ENCODE measurements at regions not wholly inside any gene's neighbourhood (a gene's known extent, or its start where the extent isn't known, plus 50 kb on each side); places are given as distances from the start of the nearest gene placed in this dataset.
"Not testable (repeated sequence)": the region's sequence is repeated elsewhere in the genome, so short reads cannot be mapped to it uniquely, and the experiment has no call there.

- no CpG with 5 or more reads among the region's 1 CpG for whole genome bisulfite sequencing (ENCODE audit: insufficient coverage)
- Histone ChIP-seq H3K27me3 (replicated peaks in 2 of 5; ENCODE audit: control insufficient read depth in 4 of 5, insufficient read depth in 5 of 5, low read length in 4 of 5) (no peaks in the 10 kb centered on the region), H3K4me3 (ENCODE audit: control insufficient read depth in 1 of 7, extremely low read depth in 1 of 7, insufficient read depth in 4 of 7, low read depth in 2 of 7, low read length in 6 of 7) (no peak overlapping the region), H3K4me1 (ENCODE audit: control extremely low read depth in 1 of 4, control insufficient read depth in 4 of 4, insufficient read depth in 4 of 4, low read length in 3 of 4) (no peaks in the 10 kb centered on the region), H3K9me3 (ENCODE audit: control extremely low read depth in 1 of 5, control insufficient read depth in 4 of 5, insufficient read depth in 2 of 5, low read depth in 1 of 5, low read length in 4 of 5) (no peaks in the 10 kb centered on the region), H3K27ac (ENCODE audit: insufficient read depth in 1 of 2, low read depth in 1 of 2, low read length in 2 of 2, poor library complexity in 1 of 2, severe bottlenecking in 2 of 2) (no peak overlapping the region), H3K36me3 (ENCODE audit: control insufficient read depth in 4 of 4, insufficient read depth in 4 of 4, low read length in 3 of 4) (no peaks in the 10 kb centered on the region)
- ChIA-PET POLR2A (no interaction called here), CTCF (no interaction called here)
- DNase-seq, result no peak
These were observed 186.8 kb downstream of the FRK start for GRCh38 chr6:115873901-115874300.

GRCh38 chr6:115870464-115870863 is 190.2 kb downstream of the FRK start:
- POLR2A ChIA-PET, result no interaction called here
- H3K36me3 ChIP-seq (ENCODE audit: control insufficient read depth in 4 of 4, insufficient read depth in 4 of 4, low read length in 3 of 4), result no peaks in the 10 kb centered on the region
- H3K27ac ChIP-seq (ENCODE audit: insufficient read depth in 1 of 2, low read depth in 1 of 2, low read length in 2 of 2, poor library complexity in 1 of 2, severe bottlenecking in 2 of 2), result no peak overlapping the region
- H3K4me3 ChIP-seq (ENCODE audit: control insufficient read depth in 1 of 7, extremely low read depth in 1 of 7, insufficient read depth in 4 of 7, low read depth in 2 of 7, low read length in 6 of 7), result no peak overlapping the region
- WGBS (ENCODE audit: insufficient coverage), result 69% methylated on average over 4 of the region's 4 CpGs
- no peaks in the 10 kb centered on the region for H3K4me1 ChIP-seq (ENCODE audit: control extremely low read depth in 1 of 4, control insufficient read depth in 4 of 4, insufficient read depth in 4 of 4, low read length in 3 of 4)
- H3K9me3 ChIP-seq (ENCODE audit: control extremely low read depth in 1 of 5, control insufficient read depth in 4 of 5, insufficient read depth in 2 of 5, low read depth in 1 of 5, low read length in 4 of 5), result peaks cover 0 to 1% (median 0%) of the 10 kb centered on the region in 5 experiments
- H3K27me3 ChIP-seq (replicated peaks in 2 of 5; ENCODE audit: control insufficient read depth in 4 of 5, insufficient read depth in 5 of 5, low read length in 4 of 5), result no peaks in the 10 kb centered on the region
- CTCF ChIA-PET, result no interaction called here
- no peak for DNase-seq

- H3K27me3 ChIP-seq (replicated peaks in 2 of 5; ENCODE audit: control insufficient read depth in 4 of 5, insufficient read depth in 5 of 5, low read length in 4 of 5), result no peaks in the 10 kb centered on the region
- H3K4me3 ChIP-seq (ENCODE audit: control insufficient read depth in 1 of 7, extremely low read depth in 1 of 7, insufficient read depth in 4 of 7, low read depth in 2 of 7, low read length in 6 of 7), result no peak overlapping the region
- peaks cover 0 to 1% (median 0%) of the 10 kb centered on the region in 5 experiments for H3K9me3 ChIP-seq (ENCODE audit: control extremely low read depth in 1 of 5, control insufficient read depth in 4 of 5, insufficient read depth in 2 of 5, low read depth in 1 of 5, low read length in 4 of 5)
- 100% methylated on average over 2 of the region's 2 CpGs for WGBS (ENCODE audit: insufficient coverage)
- H3K4me1 ChIP-seq (ENCODE audit: control extremely low read depth in 1 of 4, control insufficient read depth in 4 of 4, insufficient read depth in 4 of 4, low read length in 3 of 4), result no peaks in the 10 kb centered on the region
- DNase-seq, result no peak
- POLR2A ChIA-PET, result no interaction called here
- CTCF ChIA-PET, result no interaction called here
- H3K27ac ChIP-seq (ENCODE audit: insufficient read depth in 1 of 2, low read depth in 1 of 2, low read length in 2 of 2, poor library complexity in 1 of 2, severe bottlenecking in 2 of 2), result no peak overlapping the region
- no peaks in the 10 kb centered on the region for H3K36me3 ChIP-seq (ENCODE audit: control insufficient read depth in 4 of 4, insufficient read depth in 4 of 4, low read length in 3 of 4)
These were observed 194.8 kb downstream of the FRK start for GRCh38 chr6:115865914-115866313.

GRCh38 chr6:115863211-115863610 is 197.5 kb downstream of the FRK start:
- H3K4me1 ChIP-seq (ENCODE audit: control extremely low read depth in 1 of 4, control insufficient read depth in 4 of 4, insufficient read depth in 4 of 4, low read length in 3 of 4), result no peaks in the 10 kb centered on the region
- H3K27ac ChIP-seq (ENCODE audit: insufficient read depth in 1 of 2, low read depth in 1 of 2, low read length in 2 of 2, poor library complexity in 1 of 2, severe bottlenecking in 2 of 2), result no peak overlapping the region
- no peaks in the 10 kb centered on the region for H3K36me3 ChIP-seq (ENCODE audit: control insufficient read depth in 4 of 4, insufficient read depth in 4 of 4, low read length in 3 of 4)
- CTCF ChIA-PET, result no interaction called here
- DNase-seq, result no peak
- POLR2A ChIA-PET, result no interaction called here
- H3K9me3 ChIP-seq (ENCODE audit: control extremely low read depth in 1 of 5, control insufficient read depth in 4 of 5, insufficient read depth in 2 of 5, low read depth in 1 of 5, low read length in 4 of 5), result peaks cover 0 to 1% (median 0%) of the 10 kb centered on the region in 5 experiments
- H3K4me3 ChIP-seq (ENCODE audit: control insufficient read depth in 1 of 7, extremely low read depth in 1 of 7, insufficient read depth in 4 of 7, low read depth in 2 of 7, low read length in 6 of 7), result no peak overlapping the region
- H3K27me3 ChIP-seq (replicated peaks in 2 of 5; ENCODE audit: control insufficient read depth in 4 of 5, insufficient read depth in 5 of 5, low read length in 4 of 5), result no peaks in the 10 kb centered on the region

- H3K27me3 ChIP-seq (replicated peaks in 2 of 5; ENCODE audit: control insufficient read depth in 4 of 5, insufficient read depth in 5 of 5, low read length in 4 of 5); H3K4me3 ChIP-seq (ENCODE audit: control insufficient read depth in 1 of 7, extremely low read depth in 1 of 7, insufficient read depth in 4 of 7, low read depth in 2 of 7, low read length in 6 of 7); H3K4me1 ChIP-seq (ENCODE audit: control extremely low read depth in 1 of 4, control insufficient read depth in 4 of 4, insufficient read depth in 4 of 4, low read length in 3 of 4); H3K9me3 ChIP-seq (ENCODE audit: control extremely low read depth in 1 of 5, control insufficient read depth in 4 of 5, insufficient read depth in 2 of 5, low read depth in 1 of 5, low read length in 4 of 5); POLR2A ChIA-PET; H3K36me3 ChIP-seq (ENCODE audit: control insufficient read depth in 4 of 4, insufficient read depth in 4 of 4, low read length in 3 of 4); H3K27ac ChIP-seq (ENCODE audit: insufficient read depth in 1 of 2, low read depth in 1 of 2, low read length in 2 of 2, poor library complexity in 1 of 2, severe bottlenecking in 2 of 2); DNase-seq; CTCF ChIA-PET: not testable (repeated sequence)
- 70% methylated on average over 2 of the region's 2 CpGs for WGBS (ENCODE audit: insufficient coverage)
These were observed 199.0 kb downstream of the FRK start for GRCh38 chr6:115861658-115862057.

- DNase-seq; H3K9me3 ChIP-seq (ENCODE audit: control extremely low read depth in 1 of 5, control insufficient read depth in 4 of 5, insufficient read depth in 2 of 5, low read depth in 1 of 5, low read length in 4 of 5); H3K36me3 ChIP-seq (ENCODE audit: control insufficient read depth in 4 of 4, insufficient read depth in 4 of 4, low read length in 3 of 4); H3K4me1 ChIP-seq (ENCODE audit: control extremely low read depth in 1 of 4, control insufficient read depth in 4 of 4, insufficient read depth in 4 of 4, low read length in 3 of 4); POLR2A ChIA-PET; H3K27ac ChIP-seq (ENCODE audit: insufficient read depth in 1 of 2, low read depth in 1 of 2, low read length in 2 of 2, poor library complexity in 1 of 2, severe bottlenecking in 2 of 2); CTCF ChIA-PET; H3K27me3 ChIP-seq (replicated peaks in 2 of 5; ENCODE audit: control insufficient read depth in 4 of 5, insufficient read depth in 5 of 5, low read length in 4 of 5); H3K4me3 ChIP-seq (ENCODE audit: control insufficient read depth in 1 of 7, extremely low read depth in 1 of 7, insufficient read depth in 4 of 7, low read depth in 2 of 7, low read length in 6 of 7): not testable (repeated sequence)
- no CpG with 5 or more reads among the region's 2 CpGs for WGBS (ENCODE audit: insufficient coverage)
These were observed 201.1 kb downstream of the FRK start for GRCh38 chr6:115859577-115859976.

- no peaks in the 10 kb centered on the region for H3K4me1 ChIP-seq (ENCODE audit: control extremely low read depth in 1 of 4, control insufficient read depth in 4 of 4, insufficient read depth in 4 of 4, low read length in 3 of 4)
- peaks cover 0 to 4% (median 3%) of the 10 kb centered on the region in 5 experiments for H3K9me3 ChIP-seq (ENCODE audit: control extremely low read depth in 1 of 5, control insufficient read depth in 4 of 5, insufficient read depth in 2 of 5, low read depth in 1 of 5, low read length in 4 of 5)
- H3K27ac ChIP-seq (ENCODE audit: insufficient read depth in 1 of 2, low read depth in 1 of 2, low read length in 2 of 2, poor library complexity in 1 of 2, severe bottlenecking in 2 of 2), result no peak overlapping the region
- ChIA-PET CTCF (no interaction called here), POLR2A (no interaction called here)
- no peaks in the 10 kb centered on the region for H3K36me3 ChIP-seq (ENCODE audit: control insufficient read depth in 4 of 4, insufficient read depth in 4 of 4, low read length in 3 of 4)
- H3K27me3 ChIP-seq (replicated peaks in 2 of 5; ENCODE audit: control insufficient read depth in 4 of 5, insufficient read depth in 5 of 5, low read length in 4 of 5), result no peaks in the 10 kb centered on the region
- no peak for DNase-seq
- H3K4me3 ChIP-seq (ENCODE audit: control insufficient read depth in 1 of 7, extremely low read depth in 1 of 7, insufficient read depth in 4 of 7, low read depth in 2 of 7, low read length in 6 of 7), result no peak overlapping the region
- WGBS (ENCODE audit: insufficient coverage), result 95% methylated on average over 27 of the region's 34 CpGs
These were observed 205.6 kb downstream of the FRK start for GRCh38 chr6:115854866-115855665.
